AG04450 (cell line): ENCODE measurements at regions not wholly inside any gene's neighbourhood (a gene's known extent, or its start where the extent isn't known, plus 50 kb on each side); places are given as distances from the start of the nearest gene placed in this dataset.

Experiments used
- CTCF ChIA-PET: fragments of 300-600, 350-600 bp; formaldehyde crosslinking; extraction: SDS; loops from one replicate; lab custom pipeline; 2022; ENCODE audit warnings: antibody characterized with exemption, inconsistent platforms; lab: Charles Lee
- POLR2A ChIA-PET: fragments of 350-600 bp; formaldehyde crosslinking; extraction: SDS; loops from one replicate; lab custom pipeline; 2021; ENCODE audit warnings: antibody characterized with exemption, inconsistent platforms; lab: Yijun Ruan, JAX
- DNase-seq: peaks from one replicate; pipeline ENCODE4 v3.0.0-alpha.2; 2011; ENCODE audit warnings: low read depth, low spot score
- H3K27ac ChIP-seq: one replicate; pipeline ENCODE4 v1.5.1; 2012; ENCODE audit warnings: low read depth, low read length, control low read depth
- H3K27me3 ChIP-seq: one replicate; pipeline ENCODE4 v1.6.0; 2012; ENCODE audit warnings: low read length; ENCODE audit not compliant: control insufficient read depth, insufficient read depth
- H3K4me3 ChIP-seq: 2 replicates; pipeline ENCODE4 v1.5.1; 2011; ENCODE audit warnings: mild to moderate bottlenecking, low read depth, low read length, control low read depth
- H3K9me3 ChIP-seq: 2 replicates; pipeline ENCODE4 v1.5.1; 2012; ENCODE audit warnings: low read length; ENCODE audit not compliant: control insufficient read depth, insufficient read depth
- TF ChIP-seq, protein P1 (sequence below): IDR thresholded peaks from 2 replicates; pipeline ENCODE4 v1.5.1; 2011; ENCODE audit warnings: low read depth, low read length, control low read depth, inconsistent platforms

GRCh38 chr1:167145965-167146364, 52.1 kb downstream of the STYXL2 start:
- no peak for DNase-seq
- no peaks in the 10 kb centered on the region for H3K27me3 ChIP-seq
- no peaks in the 10 kb centered on the region; the same call in 1 of the 2 replicates for H3K9me3 ChIP-seq
- no peak overlapping the region for H3K27ac ChIP-seq
- ChIA-PET POLR2A (no interaction called here), CTCF (interaction anchor here (0.6 kb wide), 2 partner anchors 86 to 362 kb away, joined by 3 read pairs; no protein-coding TSS in a partner anchor)
- H3K4me3 ChIP-seq, result no peak overlapping the region
- TF ChIP-seq, protein P1, sequence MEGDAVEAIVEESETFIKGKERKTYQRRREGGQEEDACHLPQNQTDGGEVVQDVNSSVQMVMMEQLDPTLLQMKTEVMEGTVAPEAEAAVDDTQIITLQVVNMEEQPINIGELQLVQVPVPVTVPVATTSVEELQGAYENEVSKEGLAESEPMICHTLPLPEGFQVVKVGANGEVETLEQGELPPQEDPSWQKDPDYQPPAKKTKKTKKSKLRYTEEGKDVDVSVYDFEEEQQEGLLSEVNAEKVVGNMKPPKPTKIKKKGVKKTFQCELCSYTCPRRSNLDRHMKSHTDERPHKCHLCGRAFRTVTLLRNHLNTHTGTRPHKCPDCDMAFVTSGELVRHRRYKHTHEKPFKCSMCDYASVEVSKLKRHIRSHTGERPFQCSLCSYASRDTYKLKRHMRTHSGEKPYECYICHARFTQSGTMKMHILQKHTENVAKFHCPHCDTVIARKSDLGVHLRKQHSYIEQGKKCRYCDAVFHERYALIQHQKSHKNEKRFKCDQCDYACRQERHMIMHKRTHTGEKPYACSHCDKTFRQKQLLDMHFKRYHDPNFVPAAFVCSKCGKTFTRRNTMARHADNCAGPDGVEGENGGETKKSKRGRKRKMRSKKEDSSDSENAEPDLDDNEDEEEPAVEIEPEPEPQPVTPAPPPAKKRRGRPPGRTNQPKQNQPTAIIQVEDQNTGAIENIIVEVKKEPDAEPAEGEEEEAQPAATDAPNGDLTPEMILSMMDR, result no peak

- H3K9me3 ChIP-seq, result no peaks in the 10 kb centered on the region; the same call in 1 of the 2 replicates
- ChIA-PET POLR2A (no interaction called here), CTCF (interaction anchor here (0.6 kb wide), 2 partner anchors 73 to 87 kb away, joined by 3 to 6 read pairs; no protein-coding TSS in a partner anchor)
- DNase-seq, result no peak
- no peak overlapping the region for H3K4me3 ChIP-seq
- H3K27ac ChIP-seq, result no peak overlapping the region
- no peaks in the 10 kb centered on the region for H3K27me3 ChIP-seq
- TF ChIP-seq, protein P1, result no peak
Observed at GRCh38 chr1:167146903-167147539, 53.1 kb downstream of the STYXL2 start.

- no peak for DNase-seq
- Histone ChIP-seq H3K4me3 (no peak overlapping the region), H3K27me3 (no peaks in the 10 kb centered on the region), H3K27ac (no peak overlapping the region), H3K9me3 (no peaks in the 10 kb centered on the region)
- CTCF ChIA-PET, result interaction anchor here (0.8 to 1.0 kb wide), 2 partner anchors 72 kb away, joined by 3 to 5 read pairs; partner anchors contain the start of gene POU2F1
- POLR2A ChIA-PET, result no interaction called here
- TF ChIP-seq, protein P1, result no peak
Observed at GRCh38 chr1:167148421-167148820, 54.5 kb downstream of the STYXL2 start.

DNA sequence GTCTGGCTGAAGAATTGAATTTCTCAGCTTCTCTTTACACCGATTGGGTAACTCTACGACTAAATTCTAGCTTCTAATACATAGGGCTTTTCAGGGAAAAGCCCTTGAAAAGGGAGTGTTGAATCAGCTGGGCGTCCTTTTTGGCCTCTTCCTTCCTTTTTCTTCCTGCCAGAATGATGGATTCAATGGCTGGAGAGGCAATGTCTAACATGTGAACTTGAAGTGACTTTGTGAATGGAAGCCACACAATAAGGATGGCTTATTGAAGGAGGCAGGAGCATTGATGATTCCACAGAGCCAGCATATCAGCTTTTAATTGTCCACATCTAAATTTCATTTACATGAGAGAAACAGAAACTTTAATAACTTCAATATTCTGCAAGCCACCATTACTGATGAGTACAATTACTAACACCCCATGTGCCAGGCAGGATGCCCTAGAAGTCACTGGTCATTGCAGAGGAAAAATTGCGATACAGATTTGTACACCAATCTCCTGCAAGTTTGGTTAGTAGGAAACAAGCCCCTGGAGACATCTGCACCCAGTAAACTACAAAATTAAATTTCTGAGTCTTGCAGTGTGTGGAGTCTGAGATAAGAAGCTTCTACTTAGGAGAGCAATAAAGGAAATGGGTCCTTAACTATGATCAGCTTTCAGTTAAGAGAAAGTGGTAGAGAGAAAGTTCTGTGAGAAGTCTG, 56.1 kb downstream of the STYXL2 start:
- DNase-seq, result no peak
- no peak overlapping the region for H3K4me3 ChIP-seq
- H3K9me3 ChIP-seq, result no peaks in the 10 kb centered on the region
- POLR2A ChIA-PET, result no interaction called here
- no peaks in the 10 kb centered on the region for H3K27me3 ChIP-seq
- H3K27ac ChIP-seq, result no peak overlapping the region
- TF ChIP-seq, protein P1, result no peak
- CTCF ChIA-PET, result interaction anchor here (0.5 to 1.0 kb wide), 3 partner anchors 70 to 90 kb away, joined by 3 to 4 read pairs (median 3); partner anchors contain the start of gene POU2F1

DNA sequence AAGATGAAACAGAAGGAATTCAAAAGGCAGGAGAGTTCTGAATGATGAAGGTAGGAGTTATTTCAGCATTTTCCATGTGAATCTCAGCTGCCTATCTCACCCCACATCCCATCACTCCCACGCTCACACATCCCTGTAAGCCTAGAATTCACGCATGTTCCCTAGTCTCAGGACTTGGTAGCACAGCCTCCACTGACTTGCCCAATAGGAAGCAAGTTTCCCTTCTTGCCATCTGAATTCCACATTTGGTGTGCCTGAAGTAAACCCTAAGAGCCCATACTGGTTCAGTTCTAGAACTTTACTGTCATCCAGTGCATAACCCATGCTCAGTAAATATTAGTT, 56.6 kb downstream of the STYXL2 start:
- Histone ChIP-seq H3K9me3 (no peaks in the 10 kb centered on the region), H3K27me3 (no peaks in the 10 kb centered on the region), H3K27ac (no peak overlapping the region), H3K4me3 (no peak overlapping the region)
- POLR2A ChIA-PET, result no interaction called here
- TF ChIP-seq, protein P1, result no peak
- no peak for DNase-seq
- CTCF ChIA-PET, result interaction anchor here (0.5 to 0.6 kb wide), 2 partner anchors 70 to 91 kb away, joined by 4 read pairs; no protein-coding TSS in a partner anchor
